Hematopoietic multipotent progenitor cell treated with erythropoietin and hydrocortisone succinate and interleukin-3 and kit ligand, for 4 days (in vitro differentiated cells): ENCODE measurements at regions not wholly inside any gene's neighbourhood (a gene's known extent, or its start where the extent isn't known, plus 50 kb on each side); places are given as distances from the start of the nearest gene placed in this dataset.
"Not testable (repeated sequence)": the region's sequence is repeated elsewhere in the genome, so short reads cannot be mapped to it uniquely, and the experiment has no call there.

ENCODE experiments used
- DNase-seq: peaks from one replicate; pipeline ENCODE4 v3.0.0-alpha.2; 2015

DNA sequence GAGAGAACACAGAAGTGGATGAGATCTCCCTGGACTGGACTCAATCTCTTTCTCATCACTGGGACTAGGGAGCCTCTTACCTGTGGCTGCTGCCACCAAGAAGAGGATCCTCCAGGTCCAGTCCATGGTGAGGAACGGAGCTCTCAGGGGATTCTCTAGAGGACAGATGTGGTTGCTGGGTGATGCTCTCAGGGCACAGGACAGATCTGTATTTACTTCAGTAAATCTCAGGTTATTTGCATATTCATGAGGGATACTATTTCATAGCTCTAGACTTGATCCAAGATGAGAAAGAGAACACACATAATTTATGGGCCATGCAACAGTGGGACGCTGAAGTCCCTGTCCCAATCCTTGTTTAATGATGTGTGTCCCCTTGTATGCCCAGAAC, 460.5 kb downstream of the TMEM121 start:
- DNase-seq: no peak

DNA sequence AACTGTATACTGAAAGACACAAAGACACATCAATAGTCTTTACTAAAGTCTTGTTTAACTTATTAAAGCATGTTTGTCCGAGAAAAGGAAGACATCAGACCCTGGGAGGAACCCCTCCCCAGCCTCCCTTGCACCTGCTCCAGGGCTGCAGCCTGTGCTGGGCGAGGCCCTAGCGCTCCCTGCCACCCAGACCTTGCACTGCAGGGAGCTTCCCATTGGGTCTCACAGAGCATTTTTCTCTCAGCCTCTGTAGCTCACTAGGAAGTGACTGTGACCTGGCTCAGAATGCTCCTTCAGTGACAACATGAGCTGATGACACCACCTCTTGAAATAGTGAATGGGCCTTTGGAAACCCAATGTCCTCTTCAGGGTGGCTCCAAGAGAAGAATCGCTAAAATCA, 461.2 kb downstream of the TMEM121 start:
- DNase-seq: no peak

- no peak for DNase-seq
These were observed 463.4 kb downstream of the TMEM121 start for GRCh38 chr14:105989566-105990302.

GRCh38 chr14:105991677-105992076, 465.3 kb downstream of the TMEM121 start:
- not testable (repeated sequence) for DNase-seq

DNA sequence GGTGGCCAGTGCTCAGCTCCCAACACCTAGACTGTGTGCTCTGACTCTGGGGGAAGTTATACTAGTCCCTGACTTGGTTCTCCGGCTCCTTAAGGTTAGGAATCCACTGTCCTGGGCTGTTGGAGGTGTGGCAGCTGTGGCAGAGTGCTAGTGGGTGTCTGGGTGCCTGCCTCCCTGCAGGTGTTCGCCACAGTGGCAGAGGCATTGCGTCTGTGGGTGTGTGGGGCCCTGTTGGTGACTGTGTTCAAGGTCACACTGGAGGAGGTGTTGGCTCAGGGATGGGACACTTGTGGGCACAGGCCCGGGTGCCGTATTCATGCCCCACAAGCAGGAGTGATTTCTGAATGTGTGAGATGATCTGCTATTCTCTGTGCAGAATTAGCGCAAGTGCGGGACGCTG, 467.4 kb downstream of the TMEM121 start:
- DNase-seq: no peak

DNA sequence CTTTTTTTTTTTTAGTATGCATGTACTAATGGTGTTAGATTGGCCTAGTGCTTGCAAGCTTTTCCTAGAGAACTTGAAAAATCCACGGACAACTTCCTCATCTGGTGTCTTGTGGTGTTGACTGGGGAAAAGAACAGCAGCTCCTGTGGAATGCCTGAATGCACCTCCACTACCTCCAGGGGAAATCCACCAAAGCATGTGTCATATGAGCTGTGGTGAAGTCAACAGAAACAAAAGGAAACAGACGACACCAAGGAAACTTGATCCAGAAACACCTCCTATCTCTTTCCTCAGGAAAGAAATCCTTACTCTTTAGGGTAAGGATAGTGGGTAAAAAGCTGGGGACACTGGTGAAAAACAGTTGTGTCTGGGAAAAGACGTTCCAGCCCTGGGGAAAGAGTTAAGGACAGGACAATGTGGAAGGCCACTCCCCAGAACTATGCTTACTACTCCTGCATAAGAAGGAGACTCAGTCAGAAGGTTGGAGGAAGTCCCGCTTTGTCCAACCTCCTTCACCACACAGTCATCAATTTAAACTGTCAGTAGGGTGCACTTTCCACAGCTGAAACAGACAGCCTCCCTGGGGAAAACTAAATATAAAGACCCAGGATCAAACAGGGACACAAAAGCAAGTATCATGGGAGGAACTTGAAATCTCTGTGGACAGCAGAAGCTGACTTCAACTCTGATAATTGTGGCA, 468.8 kb downstream of the TMEM121 start:
- peak; percentile 43 for DNase-seq

- not testable (repeated sequence) for DNase-seq
These were observed 472.2 kb downstream of the TMEM121 start for GRCh38 chr14:105998597-105998996.

GRCh38 chr14:105999361-106000028, 473.1 kb downstream of the TMEM121 start:
- DNase-seq: peak; percentile 92

GRCh38 chr14:106000029-106000511, 473.7 kb downstream of the TMEM121 start:
- DNase-seq: not testable (repeated sequence)

DNA sequence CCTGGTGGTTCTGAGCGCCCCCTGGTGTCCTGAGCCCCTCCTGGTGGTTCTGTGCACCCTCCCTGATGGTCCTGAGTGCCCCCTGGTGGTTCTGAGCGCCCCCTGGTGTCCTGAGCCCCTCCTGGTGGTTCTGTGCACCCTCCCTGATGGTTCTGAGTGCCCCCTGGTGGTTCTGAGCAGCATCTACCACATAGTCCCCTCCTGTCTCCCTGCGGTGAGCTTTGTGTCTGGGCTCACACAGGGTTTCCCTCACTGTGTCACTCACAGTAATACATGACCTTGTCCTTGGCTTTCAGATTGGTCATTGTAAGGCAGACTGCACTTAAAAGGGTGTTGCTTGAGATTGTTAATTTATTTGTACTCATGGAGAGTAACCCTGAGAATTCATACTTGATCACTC, 474.9 kb downstream of the TMEM121 start:
- DNase-seq: not testable (repeated sequence)

GRCh38 chr14:106003351-106003750, 477.0 kb downstream of the TMEM121 start:
- peak; percentile 55 for DNase-seq

- DNase-seq: peak; percentile 82
These were observed 478.8 kb downstream of the TMEM121 start for GRCh38 chr14:106004937-106005795.

DNA sequence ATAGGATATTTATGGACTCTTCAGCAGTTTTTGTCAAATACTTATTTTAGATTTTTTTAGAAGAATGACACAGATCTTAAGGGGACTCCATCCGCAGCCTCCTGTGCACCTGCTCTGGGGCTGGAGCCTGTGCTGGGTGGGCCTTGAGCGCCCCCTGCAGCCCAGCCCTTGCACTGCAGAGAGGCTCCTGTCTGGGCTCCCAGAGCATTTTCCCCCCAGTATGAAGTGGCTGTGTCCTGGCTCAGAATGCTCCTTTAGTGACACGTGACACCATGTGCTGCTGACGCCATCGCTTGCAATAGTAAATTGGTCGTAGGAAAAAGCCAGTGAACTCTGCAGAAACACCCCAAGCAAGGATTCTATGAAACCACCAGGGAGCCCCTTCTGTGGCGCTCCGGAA, 479.7 kb downstream of the TMEM121 start:
- DNase-seq: peak; percentile 65

DNA sequence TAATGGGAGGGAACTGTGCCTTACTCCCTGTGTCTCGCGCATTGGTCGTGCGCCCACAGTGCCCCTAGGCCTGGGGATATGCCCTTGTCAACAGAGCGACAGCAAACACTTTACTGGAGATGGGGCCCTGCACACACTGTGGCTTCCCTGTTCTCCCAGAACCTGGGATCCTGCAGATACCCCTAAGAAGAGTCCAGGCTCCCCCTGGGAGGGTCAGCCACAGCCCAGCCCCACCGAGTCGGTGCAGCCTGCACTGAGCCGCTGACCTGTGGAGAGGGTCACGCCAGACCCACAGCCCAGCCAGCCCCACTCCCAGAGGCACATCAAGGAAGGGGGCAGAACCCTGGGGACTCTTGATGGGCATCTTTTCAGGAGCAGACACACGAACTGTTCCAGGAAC, 480.3 kb downstream of the TMEM121 start:
- not testable (repeated sequence) for DNase-seq

DNA sequence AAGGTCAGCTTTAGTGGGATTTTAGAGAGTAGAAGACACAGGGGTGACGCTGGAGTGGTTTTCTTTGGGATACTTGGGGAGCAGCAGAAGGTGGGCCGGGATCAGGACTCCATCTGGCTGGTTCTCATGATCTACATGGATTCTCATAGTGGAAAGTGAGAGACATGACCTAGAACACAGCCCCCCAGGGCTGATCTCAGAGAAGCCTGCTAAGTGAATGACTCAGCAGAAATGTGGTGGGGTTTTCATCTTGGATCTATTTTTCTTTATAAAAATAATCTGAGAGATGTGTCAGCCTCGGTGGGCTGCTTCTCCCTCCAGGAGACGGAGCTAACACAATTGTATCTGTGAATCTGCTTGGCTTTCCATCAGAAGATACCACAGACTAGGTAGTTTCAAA, 484.4 kb downstream of the TMEM121 start:
- peak; percentile 13 for DNase-seq

DNA sequence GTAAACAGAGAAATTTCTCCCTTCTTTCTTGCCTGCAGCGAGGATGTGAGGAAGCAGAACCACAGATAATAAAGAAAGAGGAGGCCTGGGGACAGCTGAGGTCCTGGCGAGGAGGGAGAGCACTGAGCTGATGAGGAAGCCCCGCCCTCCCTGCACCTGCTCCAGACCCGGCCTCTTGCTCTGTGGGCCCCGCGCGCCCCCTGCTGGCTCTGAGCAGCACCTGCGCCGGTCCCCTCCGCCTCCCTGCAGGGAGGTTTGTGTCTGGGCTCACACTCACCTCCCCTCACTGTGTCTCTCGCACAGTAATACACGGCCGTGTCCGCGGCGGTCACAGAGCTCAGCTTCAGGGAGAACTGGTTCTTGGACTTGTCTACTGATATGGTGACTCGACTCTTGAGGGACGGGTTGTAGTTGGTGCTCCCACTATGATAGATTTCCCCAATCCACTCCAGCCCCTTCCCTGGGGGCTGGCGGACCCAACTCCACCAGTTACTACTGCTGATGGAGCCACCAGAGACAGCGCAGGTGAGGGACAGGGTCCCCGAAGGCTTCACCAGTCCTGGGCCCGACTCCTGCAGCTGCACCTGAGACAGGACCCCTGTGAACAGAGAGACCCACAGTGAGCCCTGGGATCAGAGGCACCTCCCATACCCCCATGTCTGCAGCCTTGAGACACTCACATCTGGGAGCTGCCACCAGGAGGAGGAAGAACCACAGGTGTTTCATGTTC, 485.4 kb downstream of the TMEM121 start:
- peak; percentile 85 for DNase-seq

DNA sequence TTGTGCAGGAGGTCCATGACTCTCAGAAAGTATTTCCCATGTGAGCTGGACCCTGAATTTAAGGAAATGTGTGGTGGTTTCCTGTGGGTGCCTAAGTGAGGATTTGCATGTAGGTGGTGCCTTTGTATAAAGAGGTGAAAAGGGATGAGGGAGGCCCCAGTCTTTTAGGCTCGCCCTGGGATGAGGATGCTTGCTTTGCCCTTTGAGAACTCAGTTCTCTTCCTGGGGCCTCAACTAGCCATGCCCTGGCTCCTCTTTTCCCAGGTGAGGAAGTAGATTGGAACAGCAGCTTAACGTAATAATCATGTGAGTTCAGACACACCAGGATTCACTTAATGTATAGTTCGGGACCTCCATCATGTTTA, 486.0 kb downstream of the TMEM121 start:
- not testable (repeated sequence) for DNase-seq

GRCh38 chr14:106013879-106014376, 487.5 kb downstream of the TMEM121 start:
- no peak for DNase-seq

GRCh38 chr14:106017952-106018351, 491.6 kb downstream of the TMEM121 start:
- DNase-seq: not testable (repeated sequence)

- DNase-seq: no peak
These were observed 495.4 kb downstream of the TMEM121 start for GRCh38 chr14:106021832-106022231.

DNA sequence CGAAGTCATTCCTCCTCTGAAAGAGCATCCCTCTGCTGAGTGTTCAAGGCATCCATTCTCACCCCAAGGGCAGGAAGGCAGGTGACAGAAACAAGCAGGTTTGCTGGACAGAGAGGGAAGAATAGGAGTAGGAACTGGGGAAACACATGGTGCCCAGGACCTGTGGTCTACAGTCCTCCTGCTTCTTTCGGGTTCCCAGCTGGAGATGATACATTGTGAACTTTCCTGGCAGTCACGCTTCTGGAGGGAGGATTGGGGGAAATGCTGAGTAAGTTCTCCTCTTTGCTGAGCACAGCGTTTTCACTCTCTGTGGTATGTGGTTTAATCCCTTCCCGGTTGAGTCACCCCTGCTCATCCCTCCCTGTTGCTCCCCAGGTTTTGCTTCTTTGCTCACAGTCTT, 496.3 kb downstream of the TMEM121 start:
- DNase-seq: not testable (repeated sequence)

DNA sequence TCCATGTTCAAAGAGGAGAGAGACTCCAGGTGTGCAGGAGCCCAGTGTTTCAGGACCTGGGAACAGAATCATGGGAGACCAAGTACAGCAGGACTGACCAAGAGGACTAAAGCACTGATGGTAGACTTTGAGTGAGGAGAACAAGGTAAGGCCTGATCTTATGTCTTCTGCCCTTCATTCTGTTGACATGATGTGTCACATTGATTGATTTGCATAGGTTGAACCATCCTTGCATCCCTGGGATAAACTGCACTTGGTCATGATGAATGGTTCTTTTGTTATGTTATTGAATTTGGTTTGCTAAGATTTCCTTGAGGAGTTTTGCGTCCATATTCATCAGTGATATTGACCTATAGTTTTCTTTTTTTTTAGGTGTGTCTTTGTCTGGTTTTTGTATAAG, 497.0 kb downstream of the TMEM121 start:
- no peak for DNase-seq
